Ammon's horn (tissue), 1 donor: ENCODE measurements at regions not wholly inside any gene's neighbourhood (a gene's known extent, or its start where the extent isn't known, plus 50 kb on each side); places are given as distances from the start of the nearest gene placed in this dataset.
"Not testable (repeated sequence)": the region's sequence is repeated elsewhere in the genome, so short reads cannot be mapped to it uniquely, and the experiment has no call there.

Experiments
- DNase-seq: peaks from one replicate; pipeline ENCODE4 v3.0.0-alpha.2; 2016; ENCODE audit warnings: low spot score

DNA sequence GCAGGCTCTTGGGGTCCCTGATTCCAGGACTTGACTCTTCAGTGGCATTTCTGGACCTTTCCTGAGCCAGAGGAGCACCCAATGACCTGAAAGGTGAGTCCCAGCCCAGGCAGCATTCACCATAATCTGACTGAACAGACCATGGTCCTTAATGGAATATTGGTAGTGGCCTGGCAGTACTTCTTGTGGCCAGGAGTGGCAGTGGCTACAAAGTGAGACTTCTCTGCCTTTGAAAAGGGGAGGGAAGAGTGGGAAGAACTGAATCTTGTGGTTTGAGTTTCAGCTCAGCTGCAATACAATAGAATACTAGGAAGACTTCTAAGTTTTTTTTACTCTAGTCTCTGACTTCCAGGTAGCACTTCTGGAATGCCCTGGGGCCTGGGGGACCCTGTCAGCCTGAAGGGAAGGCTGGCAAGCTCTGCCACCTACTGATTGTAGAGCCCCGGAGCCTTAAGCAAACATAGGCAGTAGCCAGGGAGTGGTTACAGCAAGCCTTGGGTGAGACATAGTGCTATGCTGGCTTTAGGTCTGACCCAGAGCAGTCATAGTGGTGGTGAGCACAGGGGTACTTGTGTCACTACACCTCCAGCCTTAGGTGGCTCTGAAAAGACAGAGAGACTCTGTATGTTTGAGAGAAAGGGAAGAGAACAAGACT lies 674.2 kb upstream of the MANEA start:
- no peak for DNase-seq

DNA sequence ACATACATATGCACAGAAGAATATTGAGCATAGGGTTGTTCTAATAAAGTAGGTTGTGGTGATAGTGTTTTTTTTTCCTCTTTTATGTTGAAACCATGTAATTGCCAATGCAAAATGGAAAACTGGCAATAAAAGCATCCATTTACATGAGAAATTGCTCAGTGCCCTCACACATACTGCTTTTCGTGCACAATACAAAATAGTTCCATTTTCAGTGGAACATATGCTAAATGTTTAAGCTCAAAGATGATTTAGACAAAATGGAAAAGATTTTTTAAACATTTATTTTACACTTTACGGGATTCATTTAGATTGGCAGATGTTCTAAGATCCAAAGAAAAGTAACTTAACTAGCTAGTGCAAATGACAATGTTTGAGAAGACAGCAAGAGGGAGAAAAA lies 678.1 kb upstream of the MANEA start:
- no peak for DNase-seq

DNA sequence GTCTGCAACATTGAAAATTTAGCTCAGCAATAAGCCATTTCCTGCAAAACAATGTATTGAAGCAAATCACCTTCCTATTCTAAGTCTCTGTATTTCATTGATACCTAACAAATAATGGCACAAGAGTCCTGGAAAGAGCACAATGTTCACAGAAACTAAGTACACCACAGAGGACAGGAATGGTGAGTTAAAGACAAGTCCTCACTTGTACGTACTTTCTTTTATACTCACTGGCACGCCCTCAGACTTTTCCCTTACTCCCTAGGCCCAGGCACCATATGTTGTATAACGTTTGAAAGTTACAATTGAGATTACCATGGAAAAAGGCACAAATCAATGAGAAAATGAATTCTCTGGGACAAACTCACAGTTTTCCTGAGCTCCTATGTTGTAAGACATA lies 683.0 kb upstream of the MANEA start:
- DNase-seq, result no peak

DNA sequence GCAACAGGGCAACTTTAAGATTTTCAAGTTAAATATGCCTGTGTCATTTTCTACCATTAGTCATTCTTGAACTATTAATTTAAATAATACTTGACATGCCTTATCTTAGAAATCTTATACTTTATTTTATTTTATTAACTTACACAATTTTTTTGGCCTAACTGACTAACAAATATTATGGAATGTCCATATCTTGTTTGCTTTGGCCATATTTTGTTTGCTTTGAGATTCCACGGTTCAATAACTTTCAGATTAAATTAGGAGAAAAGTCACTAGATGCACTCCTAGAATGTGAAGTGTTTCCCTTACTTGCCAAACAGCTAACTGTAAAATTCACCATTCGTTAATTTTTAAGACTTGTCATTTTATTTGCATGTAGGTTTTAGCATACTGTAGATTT lies 684.0 kb upstream of the MANEA start:
- DNase-seq, result no peak

DNA sequence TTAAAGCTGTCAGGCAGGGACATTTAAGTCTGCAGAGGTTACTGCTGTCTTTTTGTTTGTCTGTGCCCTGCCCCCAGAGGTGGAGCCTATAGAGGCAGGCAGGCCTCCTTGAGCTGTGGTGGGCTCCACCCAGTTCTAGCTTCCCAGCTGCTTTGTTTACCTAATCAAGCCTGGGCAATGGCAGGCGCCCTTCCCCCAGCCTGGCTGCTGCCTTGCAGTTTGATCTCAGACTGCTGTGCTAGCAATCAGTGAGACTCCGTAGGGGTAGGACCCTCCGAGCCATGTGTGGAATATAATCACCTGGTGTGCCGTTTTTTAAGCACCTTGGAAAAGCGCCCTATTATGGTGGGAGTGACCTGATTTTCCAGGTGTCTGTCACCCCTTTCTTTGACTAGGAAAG lies 703.5 kb upstream of the MANEA start:
- not testable (repeated sequence) for DNase-seq

DNA sequence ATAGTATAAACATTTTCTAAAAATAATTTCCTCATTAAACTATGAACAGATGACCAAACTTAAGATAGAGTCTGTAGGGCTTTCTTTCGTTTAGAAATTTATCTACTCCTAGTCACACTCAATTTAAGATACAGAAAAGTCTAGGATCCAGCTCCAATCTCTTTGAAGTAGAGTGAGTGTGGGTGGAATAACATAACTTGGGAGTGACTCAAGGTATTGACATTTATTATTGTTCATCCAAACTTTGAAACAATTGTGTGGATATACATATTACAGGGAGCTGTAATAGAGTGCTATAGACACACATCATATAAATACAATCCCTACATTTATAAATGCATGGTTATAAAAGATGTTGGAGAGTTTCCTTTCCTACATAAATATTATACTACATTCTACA lies 715.2 kb upstream of the MANEA start:
- DNase-seq, result no peak

DNA sequence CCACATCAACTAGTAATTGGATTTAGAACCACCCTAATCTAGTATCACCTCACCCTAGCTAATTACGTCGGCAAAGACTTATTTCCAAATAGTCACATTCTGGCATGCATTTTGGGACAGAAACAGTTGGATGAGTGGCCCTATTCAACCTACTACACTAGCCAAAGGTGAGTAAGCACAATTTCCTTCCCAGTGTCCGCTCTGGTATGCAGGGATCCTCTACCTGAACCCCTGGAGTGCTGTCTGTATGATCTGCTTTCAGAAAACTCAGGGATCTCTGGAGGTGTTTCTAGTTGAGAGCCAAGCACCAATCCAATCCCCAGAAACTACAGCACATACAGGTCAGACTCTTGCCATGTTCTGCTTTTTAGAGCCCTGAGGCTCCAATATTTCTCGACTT lies 717.4 kb upstream of the MANEA start:
- no peak for DNase-seq

DNA sequence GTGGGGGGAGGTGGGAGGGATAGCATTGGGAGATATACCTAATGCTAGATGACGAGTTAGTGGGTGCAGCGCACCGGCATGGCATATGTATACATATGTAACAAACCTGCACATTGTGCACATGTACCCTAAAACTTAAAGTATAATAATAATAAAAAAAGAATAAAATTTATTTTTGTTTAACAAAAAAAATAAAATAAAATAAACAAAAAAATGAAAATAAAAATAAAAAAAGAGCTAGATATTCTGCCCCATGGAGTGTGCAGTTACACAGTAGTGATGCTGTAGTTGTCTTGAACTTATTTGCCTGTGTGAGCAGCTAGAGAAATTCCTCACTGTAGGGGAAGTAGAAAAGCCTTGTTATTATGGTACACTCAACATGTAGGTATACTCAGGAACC lies 720.3 kb upstream of the MANEA start:
- DNase-seq, result not testable (repeated sequence)

DNA sequence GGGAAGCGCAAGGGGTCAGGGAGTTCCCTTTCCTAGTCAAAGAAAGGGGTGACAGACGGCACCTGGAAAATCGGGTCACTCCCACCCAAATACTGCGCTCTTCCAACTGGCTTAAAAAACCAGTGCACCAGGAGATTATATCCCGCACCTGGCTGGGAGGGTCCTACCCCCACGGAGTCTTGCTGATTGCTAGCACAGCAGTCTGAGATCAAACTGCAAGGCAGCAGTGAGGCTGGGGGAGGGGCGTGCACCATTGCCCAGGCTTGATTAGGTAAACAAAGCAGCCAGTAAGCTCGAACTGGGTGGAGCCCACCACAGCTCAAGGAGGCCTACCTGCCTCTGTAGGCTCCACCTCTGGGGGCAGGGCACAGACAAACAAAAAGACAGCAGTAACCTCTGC lies 726.0 kb upstream of the MANEA start:
- not testable (repeated sequence) for DNase-seq

DNA sequence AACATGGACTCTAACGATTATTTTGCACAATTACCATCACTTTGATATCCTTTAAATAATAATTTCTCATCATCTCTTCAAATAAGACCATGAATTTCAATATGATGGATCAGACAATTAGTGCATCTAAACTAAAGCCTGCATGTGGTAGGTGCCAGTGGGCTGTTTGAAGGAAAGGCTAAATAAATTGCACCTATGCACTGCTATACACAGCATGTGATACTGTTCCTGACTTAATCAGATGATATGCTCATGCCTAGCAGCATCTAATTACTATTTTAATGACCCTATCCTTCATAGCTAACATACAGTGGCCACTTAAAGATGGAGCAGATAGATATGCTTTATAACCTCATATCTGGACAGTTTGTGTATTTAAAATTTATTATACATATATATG lies 731.6 kb upstream of the MANEA start:
- DNase-seq, result no peak

DNA sequence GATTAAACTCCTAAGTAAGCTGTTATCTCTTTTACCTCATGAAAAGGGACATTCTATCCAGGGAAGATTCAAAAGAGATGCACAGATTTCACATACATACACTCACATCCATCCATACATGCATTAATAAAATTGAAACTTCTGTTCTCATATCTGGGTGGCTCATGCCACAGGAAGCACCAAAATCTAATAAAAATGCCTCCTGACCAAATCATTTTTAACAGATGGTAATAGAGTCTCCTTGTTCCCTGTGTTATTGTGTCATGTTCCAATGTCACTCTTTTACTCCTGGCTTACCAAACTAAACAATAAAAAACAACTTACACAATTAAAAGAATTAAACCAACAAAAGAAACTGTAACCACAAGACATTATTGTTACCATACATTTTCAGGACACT lies 742.1 kb upstream of the MANEA start:
- DNase-seq, result no peak

DNA sequence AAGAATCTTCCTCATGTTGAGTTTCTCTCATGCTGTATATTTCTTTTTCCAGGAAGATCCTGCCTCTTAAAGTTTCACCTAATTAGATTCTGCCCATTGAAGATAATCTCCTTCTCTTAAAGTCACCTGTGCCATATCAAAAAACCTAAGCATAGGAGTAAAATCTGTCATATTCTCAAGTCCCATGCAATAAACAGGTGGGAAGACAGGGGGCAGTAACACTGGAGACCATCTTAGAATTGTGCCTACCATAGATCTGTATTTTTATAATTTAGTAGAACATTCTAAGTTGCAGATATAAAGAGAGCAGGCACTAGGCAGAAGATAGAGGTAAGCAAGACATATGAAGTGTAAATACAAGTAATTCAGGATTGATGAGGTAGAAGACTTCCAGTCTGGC lies 763.5 kb upstream of the MANEA start:
- no peak for DNase-seq

DNA sequence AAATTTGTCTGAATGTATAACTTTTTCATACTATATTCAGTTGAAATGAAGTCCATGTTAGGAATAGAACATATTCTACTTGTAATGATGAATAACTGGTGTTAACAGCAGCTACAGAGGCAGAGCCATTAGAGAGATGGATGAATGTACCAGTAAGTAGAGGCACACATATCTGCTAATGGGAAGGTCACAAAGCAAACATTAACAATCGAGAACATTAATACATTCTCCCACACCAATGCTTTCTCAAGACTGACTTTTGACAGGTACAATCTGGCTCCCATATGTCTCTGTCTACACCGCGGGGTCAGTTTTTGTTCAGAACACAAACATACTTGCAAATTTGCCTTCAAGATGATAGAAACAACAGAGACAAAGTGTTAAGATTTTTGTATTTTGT lies 776.0 kb upstream of the MANEA start:
- no peak for DNase-seq

DNA sequence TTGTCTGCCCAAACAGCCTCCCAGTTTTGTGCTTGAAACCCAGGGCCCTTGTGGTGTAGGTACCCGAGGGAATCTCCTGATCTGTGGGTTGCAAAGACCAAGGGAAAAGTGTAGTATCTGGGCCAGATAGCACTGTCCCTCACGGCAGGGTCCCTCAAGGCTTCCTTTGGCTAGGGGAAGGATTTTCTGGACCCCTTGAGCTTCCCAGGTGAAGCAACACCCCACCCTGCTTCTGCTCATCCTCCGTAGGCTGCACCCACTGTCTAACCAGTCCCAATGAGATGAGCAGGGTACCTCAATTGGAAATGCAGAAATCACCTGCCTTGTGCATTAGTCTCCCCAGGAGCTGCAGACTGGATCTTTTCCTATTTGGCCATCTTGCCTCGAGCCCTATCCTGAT lies 791.8 kb upstream of the MANEA start:
- DNase-seq, result no peak

DNA sequence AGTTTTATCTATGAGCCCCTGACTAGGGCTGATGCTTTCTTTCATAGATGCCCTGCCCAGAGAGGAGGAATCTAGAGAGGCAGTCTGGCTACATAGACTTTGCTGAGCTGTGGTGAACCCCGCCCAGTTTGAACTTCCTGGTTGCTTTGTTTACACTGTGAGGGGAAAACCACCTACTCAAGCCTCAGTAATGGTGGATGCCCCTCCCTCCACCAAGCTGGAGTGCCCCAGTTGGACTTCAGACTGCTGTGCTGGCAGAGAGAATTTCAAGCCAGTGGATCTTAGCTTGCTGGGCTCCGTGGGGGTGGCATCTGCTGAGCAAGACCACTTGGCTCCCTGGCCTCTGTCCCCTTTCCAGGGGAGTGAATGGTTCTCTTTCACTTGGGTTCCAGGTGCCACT lies 792.3 kb upstream of the MANEA start:
- not testable (repeated sequence) for DNase-seq

DNA sequence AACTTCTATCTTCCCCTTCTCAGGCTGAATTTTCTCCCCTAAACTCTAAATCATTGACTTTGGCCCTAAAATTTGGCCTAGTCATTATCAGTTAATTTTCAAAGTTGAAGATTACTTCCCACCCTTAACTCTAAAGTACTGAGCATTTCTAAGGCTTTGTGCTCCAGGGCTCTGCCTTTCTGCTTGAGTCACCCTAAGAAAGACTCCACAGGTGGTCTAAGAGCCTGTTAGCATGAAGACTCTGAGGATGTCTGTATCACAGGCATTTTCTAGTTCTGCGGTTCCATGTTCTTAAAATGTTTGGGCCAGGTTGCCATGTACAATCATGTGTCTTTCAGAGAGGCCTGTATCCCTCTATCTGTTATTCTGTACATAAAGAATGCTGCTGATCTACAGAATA lies 808.1 kb upstream of the MANEA start:
- no peak for DNase-seq

DNA sequence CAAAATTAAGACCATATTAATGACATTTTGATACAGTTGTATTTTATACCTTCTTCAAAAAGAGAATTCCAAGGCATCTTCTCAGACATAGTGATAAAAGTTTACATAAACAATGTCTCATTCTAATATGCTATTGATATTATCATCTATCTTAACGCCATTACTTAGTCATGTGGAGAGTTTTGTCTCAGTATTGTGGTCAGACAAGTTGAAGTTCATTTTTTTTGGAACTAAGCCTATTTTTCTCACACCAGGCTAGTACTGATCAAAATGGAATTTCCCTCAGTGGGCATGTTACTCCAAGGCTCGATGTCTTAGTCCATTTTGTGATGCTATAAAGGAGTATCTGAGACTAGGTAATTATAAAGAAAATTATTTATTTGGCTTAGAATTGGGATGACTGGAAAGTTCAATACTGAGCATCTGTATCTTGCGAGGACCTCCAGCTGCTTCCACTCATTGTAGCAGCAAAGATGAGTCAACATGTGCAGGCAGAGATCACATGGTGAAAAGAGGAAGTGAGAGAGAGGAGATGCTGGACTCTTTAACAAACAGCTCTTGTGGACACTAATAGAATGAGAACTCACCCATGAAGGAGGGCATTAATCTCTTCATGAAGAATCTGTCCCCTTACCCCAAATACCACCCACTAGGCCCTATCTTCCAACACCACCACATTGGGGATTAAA lies 825.5 kb upstream of the MANEA start:
- no peak for DNase-seq

DNA sequence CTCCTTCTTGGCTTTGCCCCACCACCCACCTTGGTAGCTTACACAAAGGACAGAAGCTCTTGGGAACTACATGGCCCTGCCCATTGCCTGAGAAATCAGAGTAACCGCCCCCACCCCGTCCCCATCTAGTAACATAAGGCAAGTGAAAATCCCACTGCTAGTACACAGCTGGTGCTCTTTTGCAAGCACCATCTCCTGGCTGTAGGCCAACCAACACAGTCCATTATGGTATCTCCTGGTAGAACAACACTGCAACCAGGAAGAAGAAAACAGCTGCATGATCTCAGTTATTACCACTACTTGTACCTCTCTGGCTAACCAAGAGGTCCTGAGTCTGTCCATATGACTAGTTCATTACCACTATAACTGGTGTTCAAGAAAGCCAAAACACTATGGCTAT lies 841.1 kb upstream of the MANEA start:
- peak; percentile 22 for DNase-seq

DNA sequence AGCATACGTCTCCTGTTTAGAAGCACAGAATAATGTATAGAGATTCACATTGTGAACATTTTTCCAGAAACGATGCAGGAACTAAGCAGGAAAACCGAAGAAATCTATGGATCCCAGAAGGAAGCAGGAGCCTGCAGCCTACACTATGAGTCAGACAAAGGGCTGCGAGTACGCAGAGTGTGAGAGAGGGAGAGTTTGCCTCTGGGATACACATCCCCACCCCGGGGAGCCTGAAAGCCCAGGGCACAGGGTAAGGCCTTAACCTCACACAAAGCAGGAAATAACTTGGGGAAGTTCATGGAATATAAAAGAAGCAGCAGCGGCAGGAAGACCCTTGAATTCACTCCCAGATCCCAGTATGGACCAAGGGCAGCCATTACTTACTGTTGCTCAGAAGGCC lies 842.1 kb upstream of the MANEA start:
- DNase-seq, result no peak

DNA sequence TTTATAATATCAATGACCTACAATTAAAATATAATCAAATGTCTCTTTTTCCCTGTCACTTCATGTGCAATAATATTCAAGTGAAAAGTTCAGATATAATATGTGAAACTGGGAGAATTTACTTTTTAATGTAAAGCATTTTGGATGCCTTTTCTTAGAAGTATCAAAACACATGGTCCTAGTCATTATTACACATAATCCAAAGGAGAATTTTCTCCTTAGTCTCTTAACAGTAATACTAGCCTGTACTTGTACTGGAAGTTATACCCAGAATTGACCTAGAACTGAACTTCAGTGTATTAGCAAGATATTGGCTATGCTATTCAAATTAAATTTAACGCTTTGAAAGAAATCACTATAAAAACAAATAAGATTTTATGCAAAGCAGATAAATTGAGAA lies 842.6 kb upstream of the MANEA start:
- DNase-seq, result no peak

DNA sequence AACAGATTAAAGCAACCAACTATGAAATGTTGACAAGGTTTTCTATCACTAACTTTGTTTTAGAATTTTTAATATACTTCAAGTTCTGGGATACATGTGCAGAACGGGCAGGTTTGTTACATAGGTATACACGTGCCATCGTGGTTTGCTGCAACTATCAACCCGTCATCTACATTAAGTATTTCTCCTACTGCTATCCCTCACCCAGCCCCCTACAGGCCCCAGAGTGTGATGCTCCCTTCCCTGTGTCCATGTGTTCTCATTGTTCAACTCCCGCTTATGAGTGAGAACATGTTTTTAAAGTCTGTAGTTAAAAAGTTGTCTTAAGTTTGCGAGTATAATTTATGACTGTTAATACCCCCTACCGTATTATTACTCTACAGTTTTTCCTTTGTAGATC lies 844.3 kb upstream of the MANEA start:
- DNase-seq, result no peak

DNA sequence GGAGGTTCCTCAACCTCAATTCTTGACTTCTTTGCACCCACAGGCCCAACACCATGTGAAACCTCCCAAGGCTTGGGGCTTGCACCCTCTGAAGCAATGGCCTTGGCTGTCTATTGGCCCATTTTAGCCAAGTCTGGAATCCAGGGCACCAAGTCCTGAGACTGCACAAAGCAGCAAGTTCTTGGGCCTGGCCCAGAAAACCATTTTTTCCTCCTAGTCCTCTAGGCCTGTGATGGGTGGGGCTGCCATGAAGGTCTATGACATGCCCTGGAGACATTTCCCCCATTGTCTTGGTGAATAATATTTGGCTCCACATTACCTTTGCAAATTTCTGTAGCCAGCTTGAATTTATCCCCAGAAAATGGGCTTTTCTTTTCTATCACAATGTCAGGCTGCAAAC lies 849.6 kb upstream of the MANEA start:
- no peak for DNase-seq

DNA sequence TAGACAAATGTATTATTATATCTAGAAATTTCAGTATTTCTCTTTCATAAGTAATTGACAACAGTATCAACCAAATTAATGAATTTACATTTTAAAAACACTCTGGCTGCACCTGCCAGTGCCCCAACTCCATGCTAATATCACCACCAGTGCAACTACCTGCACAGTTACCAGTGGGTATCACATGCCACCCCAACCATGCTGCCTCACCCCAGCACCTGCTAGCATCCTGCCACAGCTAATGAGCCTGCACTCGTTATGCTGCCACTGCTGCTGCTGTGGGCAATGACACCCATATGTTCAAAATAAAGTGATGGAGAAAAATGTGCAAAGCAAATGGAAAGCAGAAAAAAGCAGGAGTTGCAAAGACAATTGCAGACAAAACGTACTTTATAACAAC lies 855.9 kb upstream of the MANEA start:
- no peak for DNase-seq

DNA sequence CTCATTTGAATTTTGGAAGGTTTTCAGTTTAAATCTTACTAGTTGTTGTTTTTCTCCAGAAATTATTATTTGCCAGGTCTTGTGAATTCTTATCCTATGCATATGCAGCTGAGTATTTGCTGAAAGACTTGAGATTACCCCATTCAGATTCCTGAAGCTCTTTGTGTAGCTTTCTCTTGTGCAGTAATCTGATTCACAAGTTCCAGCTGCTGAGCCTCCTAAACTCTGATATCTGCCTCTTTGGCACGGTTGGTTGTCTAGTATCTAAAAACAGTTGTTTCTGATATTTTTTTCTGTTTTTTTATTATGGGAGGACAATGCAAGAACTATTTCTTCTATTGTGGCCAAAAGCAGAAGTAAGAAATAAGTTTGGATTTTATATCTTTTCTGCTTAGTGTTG lies 863.9 kb upstream of the MANEA start:
- no peak for DNase-seq
